Posterior vena cava (tissue), 2 donors: ENCODE measurements at regions not wholly inside any gene's neighbourhood (a gene's known extent, or its start where the extent isn't known, plus 50 kb on each side); places are given as distances from the start of the nearest gene placed in this dataset.

ENCODE experiments used
- DNase-seq: peaks from one replicate; pipeline ENCODE4 v3.0.0-alpha.2; 2020; ENCODE audit warnings: low spot score
- intact Hi-C, 2 donors: fragments of 100-400 bp; cut with DNase I; formaldehyde crosslinking; loops; one replicate each; pipeline versions ENCODE4 v1.14.1 to v1.14.2; 2022 to 2023
- donor health status: DM: yes; HTN: yes; CAD: no.
- donor health status: DM: yes; HTN: yes; CAD: no.

DNA sequence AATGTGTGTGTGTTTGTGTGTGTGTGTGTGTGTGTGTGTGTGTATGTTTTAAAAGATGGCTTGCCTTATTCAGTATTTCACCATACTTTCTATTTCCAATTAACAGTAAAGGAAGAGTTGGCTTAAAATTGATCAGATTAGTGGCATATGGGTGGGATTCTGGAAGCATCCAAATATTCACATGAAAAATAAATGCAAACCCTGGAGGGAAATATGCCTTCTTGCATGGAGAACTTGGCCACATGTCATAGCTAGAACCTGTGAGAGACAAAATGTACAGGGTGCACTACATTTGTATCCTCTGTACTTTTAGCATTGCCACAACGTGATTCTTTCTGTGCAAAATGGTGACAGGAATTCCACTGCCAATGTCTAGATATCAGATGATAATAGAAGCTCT is 589.6 kb downstream of the ZNF674 start:
- intact Hi-C loops = no loop called here
- DNase-seq = no peak

DNA sequence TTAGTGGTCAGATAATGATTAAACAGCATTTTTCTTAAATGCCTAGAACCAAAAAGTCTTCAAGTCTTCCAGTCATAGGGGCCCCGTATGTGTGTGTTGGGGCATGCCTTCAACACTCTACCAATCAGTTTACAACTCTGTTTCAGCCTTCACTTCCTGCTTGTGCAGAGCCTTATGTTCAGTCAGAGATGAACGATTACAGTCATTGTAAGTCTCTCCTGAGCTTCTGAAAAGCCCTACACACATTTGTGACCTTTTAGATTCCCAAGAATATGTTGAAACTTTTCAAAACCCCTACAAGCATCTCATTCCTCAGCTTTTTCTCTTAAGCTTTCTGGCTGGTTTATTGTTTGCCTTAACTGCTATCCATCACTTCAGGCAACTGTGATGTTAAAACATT is 591.2 kb downstream of the ZNF674 start:
- DNase-seq = no peak
- intact Hi-C loops = no loop called here

GRCh38 chrX:45952030-45952429 is 593.2 kb downstream of the ZNF674 start:
- intact Hi-C loops = no loop called here

GRCh38 chrX:45935408-45935807 is 609.8 kb downstream of the ZNF674 start:
- intact Hi-C loops = no loop called here
- DNase-seq = no peak

More at GRCh38 chrX:45952030-45952429, 593.2 kb downstream of the ZNF674 start:
- no peak for DNase-seq

DNA sequence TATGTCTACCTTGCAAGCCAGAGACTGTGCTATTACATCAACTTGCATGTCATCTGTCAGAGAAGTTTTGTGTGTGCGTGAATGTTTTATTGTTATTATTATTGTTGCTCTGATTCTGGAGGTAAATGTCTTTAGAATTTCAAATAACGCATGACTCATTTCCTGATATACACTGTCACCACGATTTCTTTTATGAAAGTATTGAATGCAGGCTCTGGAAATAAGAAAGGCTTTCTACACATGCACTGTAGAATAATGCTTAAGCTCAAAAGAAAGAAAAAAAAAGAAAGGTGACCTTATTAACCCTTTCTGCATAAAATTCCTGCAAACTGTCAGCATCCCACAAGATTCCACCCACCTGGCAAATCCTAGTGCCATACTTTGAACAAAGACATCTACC is 632.9 kb downstream of the ZNF674 start:
- DNase-seq = no peak
- intact Hi-C loops = no loop called here

GRCh38 chrX:45907786-45908185 is 637.4 kb downstream of the ZNF674 start:
- no peak for DNase-seq
- intact Hi-C loops = no loop called here

GRCh38 chrX:45903781-45904201 is 641.4 kb downstream of the ZNF674 start:
- no peak for DNase-seq
- intact Hi-C loops = no loop called here

DNA sequence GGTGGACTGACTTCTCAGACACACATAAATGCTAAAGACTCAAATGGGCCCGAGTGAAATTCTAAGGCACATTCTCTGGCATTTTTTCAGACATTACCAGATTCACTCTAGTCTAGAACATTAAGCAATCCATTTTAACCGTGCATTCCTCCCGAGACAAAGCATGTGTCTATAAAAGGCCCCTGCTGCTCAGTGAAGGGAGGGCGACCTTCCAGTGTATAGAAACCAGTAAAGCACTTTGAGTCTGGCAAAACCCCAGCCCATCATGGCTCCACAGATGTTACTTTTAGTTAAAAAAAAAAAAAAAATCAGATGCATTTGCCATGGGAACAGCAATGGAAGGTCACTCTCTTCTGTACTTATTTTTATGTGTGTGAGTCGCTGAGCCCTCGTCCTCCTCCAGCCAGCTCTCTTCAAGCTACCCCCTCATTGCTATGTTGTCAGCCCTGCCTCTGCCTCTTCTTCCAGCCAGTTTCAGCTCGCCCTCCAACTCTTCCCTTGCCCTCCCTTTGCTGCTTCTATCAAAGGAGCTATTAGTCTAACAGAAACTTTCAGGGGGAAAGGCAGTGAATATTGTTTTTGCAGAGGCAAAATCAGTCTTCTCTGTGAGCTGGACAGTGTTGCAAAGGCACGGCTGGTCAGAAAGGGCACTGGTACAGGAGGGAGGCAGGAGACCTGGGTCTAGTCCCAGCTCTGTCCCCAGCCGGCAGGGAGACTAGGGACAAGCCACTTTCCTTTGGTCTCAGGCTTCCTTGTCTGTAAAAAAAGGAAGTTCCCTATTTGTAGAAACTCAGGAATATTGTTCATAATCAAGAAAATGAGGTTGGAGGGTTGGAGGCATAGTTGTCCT is 644.2 kb downstream of the ZNF674 start:
- DNase-seq = no peak
- intact Hi-C loops = no loop called here

DNA sequence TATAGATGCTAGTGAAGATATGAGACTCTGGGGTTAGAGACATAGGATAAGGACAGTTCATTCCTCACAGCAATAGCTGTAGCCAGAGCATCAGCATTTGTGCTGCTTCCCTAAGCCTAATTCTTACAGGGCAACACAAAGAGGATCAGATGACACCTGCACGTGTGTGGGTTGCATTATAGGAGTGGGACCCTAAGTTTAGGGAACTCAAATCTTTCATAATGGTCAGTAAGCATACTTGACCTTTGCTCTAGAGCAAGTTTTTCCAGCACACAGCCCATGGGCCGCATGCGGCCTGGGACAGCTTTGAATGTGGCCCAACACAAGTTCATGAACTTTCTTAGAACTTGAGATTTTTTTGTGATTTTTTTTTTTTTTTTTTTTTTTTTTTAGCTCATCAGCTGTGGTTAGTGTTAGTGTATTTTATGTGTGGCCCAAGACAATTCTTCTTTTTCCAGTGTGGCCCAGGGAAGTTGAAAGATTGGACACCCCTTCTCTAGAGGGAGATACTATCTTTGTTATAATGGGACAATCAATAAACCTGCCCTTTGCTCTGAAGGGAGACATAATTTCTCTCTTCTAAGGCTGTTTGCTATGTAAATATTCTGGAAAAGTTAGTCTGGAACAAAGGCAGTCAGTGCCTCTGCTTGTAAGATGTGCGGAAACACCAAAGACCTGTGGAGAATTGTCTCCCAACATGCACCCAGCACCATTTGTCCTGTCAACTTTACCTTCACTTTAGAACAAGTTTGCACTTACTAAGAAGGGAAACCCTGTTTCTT is 650.2 kb downstream of the ZNF674 start:
- no peak for DNase-seq
- intact Hi-C loops = no loop called here

DNA sequence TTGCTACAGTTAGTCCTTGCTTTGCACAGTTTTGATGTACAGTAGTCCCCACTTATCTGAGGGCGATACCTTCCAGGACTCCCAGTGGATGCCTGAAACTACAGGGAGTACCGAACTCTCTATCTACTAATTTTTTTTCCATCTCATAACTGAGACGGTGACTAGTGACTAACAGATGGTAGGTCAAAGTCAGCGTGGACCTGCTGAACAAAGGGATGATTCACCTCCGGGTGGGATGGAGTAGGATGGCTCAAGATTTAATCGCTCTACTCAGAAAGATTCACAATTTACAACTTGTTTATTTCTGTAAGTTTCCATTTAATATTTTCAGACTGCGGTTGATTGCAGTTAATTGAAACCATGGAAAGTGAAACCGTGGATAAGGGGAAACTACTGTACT is 655.8 kb downstream of the ZNF674 start:
- no peak for DNase-seq
- intact Hi-C loops = no loop called here

DNA sequence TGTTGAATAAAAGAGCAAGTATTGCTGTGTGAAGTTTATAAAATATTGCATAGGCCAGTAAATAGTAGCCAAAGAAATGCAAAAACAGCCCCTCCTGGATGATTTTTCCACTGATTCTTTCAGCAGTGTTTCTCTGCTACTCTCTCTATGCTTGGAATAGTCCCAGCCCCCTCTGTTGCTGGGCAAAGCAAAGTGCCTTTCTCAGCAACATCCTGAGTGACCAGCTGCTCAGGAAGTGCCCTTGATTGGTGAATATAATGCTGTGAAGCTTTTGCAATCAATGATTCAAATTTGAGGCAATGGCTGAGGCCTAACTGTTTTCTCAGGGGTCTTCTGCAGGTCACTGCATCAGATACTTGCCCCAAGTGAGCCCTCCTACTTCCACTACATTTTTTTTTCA is 656.7 kb downstream of the ZNF674 start:
- no peak for DNase-seq
- intact Hi-C loops = no loop called here

DNA sequence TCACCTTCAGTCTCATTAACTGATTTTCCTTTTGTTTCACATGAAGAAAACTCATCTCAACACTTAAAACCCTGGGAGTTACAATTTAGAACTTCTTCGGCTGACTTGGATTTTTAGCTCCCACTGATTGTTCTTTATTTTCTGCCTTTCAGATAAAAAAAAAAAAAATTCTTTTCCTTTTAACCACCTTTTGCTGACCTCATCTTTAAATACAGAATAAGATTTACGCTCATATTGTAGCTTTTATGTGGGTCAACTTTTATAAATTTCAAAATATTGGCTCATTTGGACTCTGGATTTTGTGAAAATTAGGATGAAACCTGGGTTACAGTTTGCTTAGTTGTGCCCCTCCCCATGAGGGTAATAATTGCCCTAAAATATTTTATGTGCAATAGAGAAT is 659.3 kb downstream of the ZNF674 start:
- intact Hi-C loops = no loop called here
- DNase-seq = no peak

- intact Hi-C loops = no loop called here
- DNase-seq = no peak
These were observed 665.7 kb downstream of the ZNF674 start for GRCh38 chrX:45879512-45879911.

DNA sequence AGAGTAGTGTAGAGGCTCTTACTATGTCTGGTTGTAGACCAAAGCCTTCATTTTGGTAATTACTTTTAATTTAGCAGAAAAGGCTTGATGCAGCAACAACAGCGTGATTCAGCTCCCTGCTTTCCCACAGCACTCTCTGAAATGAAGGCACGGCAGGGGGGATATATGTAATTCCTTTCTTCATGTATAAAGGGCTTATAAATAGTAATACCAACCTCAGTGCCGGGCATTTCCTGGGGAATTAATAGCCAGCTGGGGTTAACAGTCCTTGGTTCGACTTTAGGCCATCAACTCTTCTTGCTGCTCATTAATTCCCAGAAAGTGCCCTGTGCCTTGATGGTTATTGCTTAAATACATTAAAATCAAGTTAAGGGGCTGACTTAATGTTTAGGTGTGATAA is 669.0 kb downstream of the ZNF674 start:
- intact Hi-C loops = no loop called here
- no peak for DNase-seq

DNA sequence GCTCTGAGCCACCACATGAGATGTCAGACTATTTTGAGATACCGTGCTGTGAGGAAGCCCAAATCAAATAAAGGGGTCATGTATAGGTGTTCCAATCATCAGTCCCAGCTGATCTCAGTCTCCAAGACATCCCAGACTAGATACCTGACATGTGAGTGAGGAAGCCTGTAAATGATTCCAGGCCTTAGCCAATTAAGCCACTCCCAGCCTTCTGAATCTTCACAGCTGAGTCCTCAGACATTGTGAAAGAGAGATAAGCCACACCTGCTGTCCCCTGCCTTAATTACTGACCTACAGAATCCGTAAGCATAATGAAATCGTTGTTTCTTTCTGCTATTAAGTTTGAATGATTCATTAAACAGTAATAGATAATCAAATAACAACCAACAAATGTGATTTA is 671.4 kb downstream of the ZNF674 start:
- intact Hi-C loops = no loop called here

DNA sequence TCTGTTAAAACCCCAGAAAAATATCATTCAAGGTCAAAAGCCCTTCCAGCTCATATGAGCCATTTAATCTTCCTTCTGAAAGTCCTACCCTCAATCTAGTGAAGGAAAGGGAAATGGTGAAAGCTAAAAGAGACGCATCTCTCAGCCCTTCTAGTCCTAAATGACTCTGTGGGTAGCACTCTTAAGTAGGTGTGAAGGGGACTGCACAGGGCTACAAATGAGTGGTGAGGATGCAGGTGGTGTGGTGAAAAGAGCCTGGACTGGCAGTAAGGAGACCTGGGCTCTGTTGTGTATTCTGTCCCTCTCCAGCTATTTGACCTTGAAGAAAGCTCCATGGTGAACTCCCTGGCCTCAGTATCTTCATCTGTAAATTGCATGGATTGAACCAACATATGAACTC is 671.8 kb upstream of the DIPK2B start:
- intact Hi-C loops = no loop called here
- DNase-seq = no peak

More for the DNA sequence above, 671.4 kb downstream of the ZNF674 start:
- DNase-seq = no peak

DNA sequence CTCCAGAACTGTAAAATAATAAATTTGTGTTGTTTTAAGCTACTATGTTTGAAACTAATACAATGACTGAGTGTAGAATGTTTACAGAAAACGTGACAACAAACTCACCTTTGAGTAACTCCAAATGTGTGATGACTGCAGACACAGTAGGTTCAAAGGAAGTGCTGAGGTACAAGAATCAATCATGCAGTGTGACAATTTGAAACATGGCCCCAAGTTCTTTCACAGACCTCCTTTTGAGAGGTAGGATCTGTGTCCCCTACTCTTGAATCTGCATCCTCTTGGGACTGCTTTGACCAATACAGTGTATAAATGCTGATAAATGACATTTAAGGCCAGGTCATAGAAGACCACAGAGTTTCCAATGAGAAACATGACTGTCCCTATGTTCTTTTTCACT is 667.7 kb upstream of the DIPK2B start:
- DNase-seq = no peak
- intact Hi-C loops = no loop called here

- DNase-seq = no peak
- intact Hi-C loops = no loop called here
These were observed 662.1 kb upstream of the DIPK2B start for GRCh38 chrX:45862801-45863200.

DNA sequence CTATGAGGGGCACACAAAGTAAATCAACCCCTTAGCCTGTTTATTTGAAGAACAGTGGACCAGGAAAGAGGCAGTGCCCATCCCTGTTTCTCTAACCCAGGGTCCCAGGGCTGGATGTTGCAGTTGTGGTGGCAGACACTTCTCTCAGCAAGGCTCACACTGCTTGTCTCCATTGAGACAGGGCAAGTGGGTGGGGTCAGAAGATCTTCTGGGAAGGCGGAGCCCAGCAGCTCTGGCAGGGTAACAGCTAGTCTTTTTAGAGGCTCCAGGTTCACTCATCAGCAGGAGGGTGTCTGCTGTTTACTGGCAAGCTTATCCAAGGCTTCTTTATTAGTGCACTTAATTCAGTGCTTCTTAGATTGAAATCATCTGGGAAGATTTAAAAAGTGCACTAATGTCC is 659.8 kb upstream of the DIPK2B start:
- DNase-seq = no peak
- intact Hi-C loops = no loop called here

GRCh38 chrX:45859407-45859806 is 658.7 kb upstream of the DIPK2B start:
- no peak for DNase-seq
- intact Hi-C loops = no loop called here

GRCh38 chrX:45852884-45853283 is 652.2 kb upstream of the DIPK2B start:
- intact Hi-C loops = no loop called here
- no peak for DNase-seq
